Body of pancreas (tissue), 4 donors: ENCODE measurements at regions not wholly inside any gene's neighbourhood (a gene's known extent, or its start where the extent isn't known, plus 50 kb on each side); places are given as distances from the start of the nearest gene placed in this dataset.

ENCODE experiments used
- ATAC-seq: fragments of 150-250 bp; one replicate; pipeline ENCODE4 v1.9.1; 2016
- DNase-seq, 4 donors: peaks; one replicate each; pipeline ENCODE4 v3.0.0-alpha.2; 2019
- H3K27ac ChIP-seq, 4 donors: fragments of 200-600 bp; sonication (generic); 1 replicate in 3 of 4; 2 replicates in 1 of 4; pipeline versions ENCODE4 v1.5.1 to v1.6.1; 2016 to 2019; ENCODE audit warnings: mild to moderate bottlenecking in 1 of 4, mixed read lengths in 1 of 4, moderate library complexity in 1 of 4
- H3K27me3 ChIP-seq, 2 donors: fragments of 200-600 bp; sonication (generic); one replicate each; pipeline ENCODE4 v1.6.0; 2016; ENCODE audit warnings: mild to moderate bottlenecking in 1 of 2
- H3K36me3 ChIP-seq, 2 donors: fragments of 200-600 bp; sonication (generic); replicated peaks in 1 of 2; 2 replicates each; pipeline ENCODE4 v1.5.1; 2016; ENCODE audit warnings: low read depth in 2 of 2; ENCODE audit not compliant: insufficient read depth in 1 of 2
- H3K4me1 ChIP-seq: fragments of 200-600 bp; sonication (generic); one replicate; pipeline ENCODE4 v1.6.0; 2016
- H3K4me3 ChIP-seq, 2 donors: fragments of 200-600 bp; sonication (generic); 1 replicate in 1 of 2; 2 replicates in 1 of 2; pipeline ENCODE4 v1.5.1; 2016 to 2019
- H3K9me3 ChIP-seq, 3 donors: fragments of 200-600 bp; sonication (generic); 1 replicate in 2 of 3; 2 replicates in 1 of 3; pipeline ENCODE4 v1.5.1; 2016
- CTCF ChIP-seq, 7 experiments: fragments of 450-650 bp in 4 of 7; fragments of 200-600 bp in 3 of 7; sonication (generic) in 3 of 7; IDR thresholded peaks; one replicate each; pipeline ENCODE4 v1.5.1; 2016 to 2019; ENCODE audit warnings: antibody characterized with exemption in 7 of 7
- POLR2A ChIP-seq, 3 donors: fragments of 450-650 bp; IDR thresholded peaks; one replicate each; pipeline ENCODE4 v1.6.1; 2016; ENCODE audit warnings: antibody characterized with exemption in 3 of 3, mild to moderate bottlenecking in 2 of 3
- WGBS, 2 donors: methylation state at CpG; one replicate each; pipeline ENCODE4 v1.1.5; 2017; 5-methylcytosine and 5-hydroxymethylcytosine counted together
- intact Hi-C: fragments of 100-400 bp; cut with DNase I; formaldehyde crosslinking; loops from one replicate; pipeline ENCODE4 v1.15.1; 2023

- DNase-seq (no peak), ATAC-seq (no peak)
- H3K4me3 ChIP-seq = no peak overlapping the region
- no peak for TF ChIP-seq CTCF (IDR thresholded peaks at IDR 0.05)
- no peak for TF ChIP-seq POLR2A (IDR thresholded peaks at IDR 0.05)
- WGBS, 2 donors = 63 to 66% methylated on average over 2 of the region's 2 CpGs
- H3K9me3 ChIP-seq = no peaks in the 10 kb centered on the region
- H3K4me1 ChIP-seq = no peaks in the 10 kb centered on the region
- intact Hi-C loops = no loop called here
- H3K27ac ChIP-seq = no peak overlapping the region
- no peaks in the 10 kb centered on the region for H3K27me3 ChIP-seq
- H3K36me3 ChIP-seq = no peaks in the 10 kb centered on the region
These were observed 86.5 kb upstream of the SKAP2 start for GRCh38 chr7:26950889-26951288.

GRCh38 chr7:26949319-26949718 is 84.9 kb upstream of the SKAP2 start:
- Histone ChIP-seq H3K27me3 (no peaks in the 10 kb centered on the region), H3K4me1 (no peaks in the 10 kb centered on the region), H3K36me3 (no peaks in the 10 kb centered on the region), H3K9me3 (no peaks in the 10 kb centered on the region), H3K27ac (no peak overlapping the region), H3K4me3 (no peak overlapping the region)
- intact Hi-C loops = no loop called here
- 18 to 28% methylated on average over 1 of the region's 1 CpG for WGBS, 2 donors
- no peak for TF ChIP-seq POLR2A (IDR thresholded peaks at IDR 0.05)
- TF ChIP-seq CTCF (IDR thresholded peaks at IDR 0.05) = no peak
- no peak for DNase-seq
- no peak for ATAC-seq

GRCh38 chr7:26948617-26949118 is 84.3 kb upstream of the SKAP2 start:
- Histone ChIP-seq H3K4me3 (no peak overlapping the region), H3K4me1 (no peaks in the 10 kb centered on the region), H3K27ac (no peak overlapping the region), H3K9me3 (no peaks in the 10 kb centered on the region), H3K36me3 (no peaks in the 10 kb centered on the region), H3K27me3 (no peaks in the 10 kb centered on the region)
- DNase-seq (no peak), ATAC-seq (no peak)
- TF ChIP-seq POLR2A (IDR thresholded peaks at IDR 0.05) (no peak), CTCF (IDR thresholded peaks at IDR 0.05) (no peak)
- intact Hi-C loops = no loop called here
- WGBS, 2 donors = 29 to 35% methylated on average over 1 of the region's 1 CpG

- intact Hi-C loops = no loop called here
- Histone ChIP-seq H3K36me3 (no peaks in the 10 kb centered on the region), H3K9me3 (no peaks in the 10 kb centered on the region), H3K4me1 (no peaks in the 10 kb centered on the region), H3K27ac (no peak overlapping the region), H3K4me3 (no peak overlapping the region), H3K27me3 (no peaks in the 10 kb centered on the region)
- ATAC-seq (no peak), DNase-seq (no peak)
- no peak for TF ChIP-seq POLR2A (IDR thresholded peaks at IDR 0.05)
- TF ChIP-seq CTCF (IDR thresholded peaks at IDR 0.05) = no peak
- WGBS, 2 donors = 53 to 56% methylated on average over 4 of the region's 4 CpGs
These were observed 80.3 kb upstream of the SKAP2 start for GRCh38 chr7:26944501-26945358.
